GM12878 (cell line): ENCODE measurements at regions not wholly inside any gene's neighbourhood (a gene's known extent, or its start where the extent isn't known, plus 50 kb on each side); places are given as distances from the start of the nearest gene placed in this dataset.

Source experiments
- ATAC-seq: fragments of 200-7000 bp; cut with Tn5 transposase; 3 replicates; pipeline ENCODE4 v1.9.1; 2020; ENCODE audit warnings: mild to moderate bottlenecking, moderate library complexity
- BruUV-seq: library from RNA; stranded (reverse); fragments of 400-500 nt; replicated peaks from 2 replicates; lab custom pipeline; 2021; lab: Mats Ljungman, UMichigan
- CTCF ChIA-PET: fragments of 300-600 bp; sonication (Branson Sonifier 250); formaldehyde crosslinking; extraction: SDS; loops from one replicate; lab custom pipeline; 2021; ENCODE audit warnings: inconsistent platforms; lab: Yijun Ruan, JAX
- POLR2A ChIA-PET: fragments of 350-600 bp; formaldehyde crosslinking; extraction: SDS; loops from one replicate; lab custom pipeline; 2021; ENCODE audit warnings: inconsistent platforms; lab: Charles Lee
- RAD21 ChIA-PET: fragments of 300-600 bp; sonication (Branson Sonifier 250); formaldehyde crosslinking; loops from one replicate; lab custom pipeline; 2023; ENCODE audit warnings: antibody characterized with exemption; ENCODE audit not compliant: unreplicated experiment; lab: Charles Lee
- SMC1A ChIA-PET: fragments of 300-600 bp; sonication (Branson Sonifier 250); formaldehyde crosslinking; loops from one replicate; lab custom pipeline; 2023; ENCODE audit not compliant: unreplicated experiment, uncharacterized antibody; lab: Charles Lee
- DNase-seq: peaks from one replicate; pipeline ENCODE4 v3.0.0-alpha.2; 2011; ENCODE audit warnings: low read depth, low spot score
- FAIRE-seq: peaks from 3 replicates; lab custom pipeline; 2011; peaks lifted over from hg19 to GRCh38; lab: Jason Lieb, UNC
- H2AFZ ChIP-seq: 2 replicates; pipeline ENCODE4 v1.6.0; 2011; ENCODE audit warnings: low read depth, low read length, control low read depth; ENCODE audit not compliant: control insufficient read depth
- H3K27ac ChIP-seq: 2 replicates; pipeline ENCODE4 v1.5.1; 2011; ENCODE audit warnings: control low read depth; ENCODE audit not compliant: control insufficient read depth, insufficient read depth
- H3K27me3 ChIP-seq, 2 experiments: replicated peaks in 1 of 2; 2 replicates each; pipeline versions ENCODE4 v1.6.0 to v1.6.1; 2011; ENCODE audit warnings: low read length in 1 of 2; ENCODE audit not compliant: control insufficient read depth in 2 of 2, insufficient read depth in 2 of 2
- H3K36me3 ChIP-seq, 2 experiments: 2 replicates each; pipeline ENCODE4 v1.5.1; 2011; ENCODE audit warnings: low read length in 1 of 2; ENCODE audit not compliant: control insufficient read depth in 2 of 2, insufficient read depth in 2 of 2
- H3K4me1 ChIP-seq: 2 replicates; pipeline ENCODE4 v1.6.1; 2011; ENCODE audit warnings: mild to moderate bottlenecking, low read length, moderate library complexity, mixed read lengths; ENCODE audit not compliant: control insufficient read depth, insufficient read depth
- H3K4me2 ChIP-seq: 2 replicates; pipeline ENCODE4 v1.6.0; 2011; ENCODE audit warnings: control low read depth; ENCODE audit not compliant: control insufficient read depth, insufficient read depth
- H3K4me3 ChIP-seq: fragments of 200-600 bp; sonication (generic); 2 replicates; pipeline ENCODE4 v1.5.1; 2016
- H3K79me2 ChIP-seq: 2 replicates; pipeline ENCODE4 v1.6.0; 2011; ENCODE audit warnings: low read length; ENCODE audit not compliant: control insufficient read depth, insufficient read depth
- H3K9ac ChIP-seq: 2 replicates; pipeline ENCODE4 v1.8.0; 2011; ENCODE audit warnings: low read length, control low read depth, mixed read lengths; ENCODE audit not compliant: control insufficient read depth, insufficient read depth
- H3K9me3 ChIP-seq: replicated peaks from 3 replicates; pipeline ENCODE4 v1.5.1; 2011; ENCODE audit warnings: mild to moderate bottlenecking, low read length; ENCODE audit not compliant: control insufficient read depth, insufficient read depth
- H4K20me1 ChIP-seq: 2 replicates; pipeline ENCODE4 v1.6.0; 2011; ENCODE audit not compliant: control insufficient read depth, insufficient read depth
- CBX3 ChIP-seq: fragments of 200-600 bp; sonication (generic); IDR thresholded peaks from 2 replicates; pipeline ENCODE4 v1.6.1; 2016; ENCODE audit warnings: low read depth, borderline replicate concordance
- CBX5 ChIP-seq: sonication (generic); IDR thresholded peaks from 2 replicates; pipeline ENCODE4 v1.6.1; 2016; ENCODE audit warnings: low read depth, moderate library complexity, mild to moderate bottlenecking, inconsistent platforms
- CTCF ChIP-seq, 3 experiments: IDR thresholded peaks in 2 of 3; conservative IDR thresholded peaks in 1 of 3; 2 replicates each; pipeline ENCODE4 v1.5.1; 2011; ENCODE audit warnings: low read depth in 3 of 3, low read length in 3 of 3, mild to moderate bottlenecking in 3 of 3, control low read depth in 2 of 3, moderate library complexity in 2 of 3, inconsistent platforms in 1 of 3, mixed read lengths in 1 of 3; ENCODE audit not compliant: control insufficient read depth in 2 of 3, insufficient read depth in 1 of 3; ENCODE audit errors: extremely low read depth in 1 of 3
- MTA3 ChIP-seq: IDR thresholded peaks from 2 replicates; pipeline ENCODE4 v1.6.1; 2012; ENCODE audit warnings: low read length, inconsistent platforms, borderline replicate concordance
- NFIC ChIP-seq: IDR thresholded peaks from 2 replicates; pipeline ENCODE4 v1.6.1; 2012; ENCODE audit warnings: low read depth, mild to moderate bottlenecking, inconsistent platforms, low read length, moderate library complexity
- POU2F2 ChIP-seq: IDR thresholded peaks from 3 replicates; pipeline ENCODE4 v1.6.1; 2011; ENCODE audit warnings: low read depth, mild to moderate bottlenecking, low read length, borderline replicate concordance
- RB1 ChIP-seq: fragments of 450-650 bp; formaldehyde crosslinking; IDR thresholded peaks from 2 replicates; pipeline ENCODE4 v1.6.1; 2017; ENCODE audit warnings: mild to moderate bottlenecking, borderline replicate concordance
- REST ChIP-seq: IDR thresholded peaks from 2 replicates; pipeline ENCODE4 v1.6.1; 2012; ENCODE audit warnings: mild to moderate bottlenecking, low read depth, low read length
- USF2 ChIP-seq: IDR thresholded peaks from 2 replicates; pipeline ENCODE4 v1.6.1; 2011; ENCODE audit warnings: low read depth, low read length, improper control_type of control experiment, borderline replicate concordance
- ZNF384 ChIP-seq: IDR thresholded peaks from 2 replicates; pipeline ENCODE4 v1.6.1; 2012; ENCODE audit warnings: low read depth, mild to moderate bottlenecking, low read length, improper control_type of control experiment, borderline replicate concordance
- WGBS: methylation state at CpG from one replicate; pipeline ENCODE4 v1.1.6; 2016; ENCODE audit warnings: low lambda C conversion rate; ENCODE audit not compliant: insufficient replicate concordance, insufficient coverage; ENCODE audit errors: missing lambda C conversion rate; 5-methylcytosine and 5-hydroxymethylcytosine counted together
- in situ Hi-C: fragments of 300-500 bp; cut with MboI; formaldehyde crosslinking; loops from 9 replicates; pipeline ENCODE4 v1.14.3; 2018; ENCODE audit warnings: mixed read lengths
- intact Hi-C: fragments of 100-400 bp; cut with micrococcal nuclease; formaldehyde crosslinking; loops from one replicate; pipeline ENCODE4 v1.14.2; 2022; ENCODE audit not compliant: unreplicated experiment
- TF ChIP-seq, protein P1 (sequence below): fragments of 150-350 bp; IDR thresholded peaks from 2 replicates; pipeline ENCODE4 v1.6.1; 2014; ENCODE audit warnings: mild to moderate bottlenecking, low read depth, low read length
- TF ChIP-seq, protein P2 (sequence below): fragments of 450-650 bp; IDR thresholded peaks from 2 replicates; pipeline ENCODE4 v1.6.1; 2018; ENCODE audit warnings: mild to moderate bottlenecking, low read depth, moderate library complexity; ENCODE audit not compliant: partially characterized antibody

GRCh38 chr5:169507051-169507450 lies 76.5 kb upstream of the SPDL1 start:
- Histone ChIP-seq H3K4me2 (no peak overlapping the region), H3K36me3 (no peaks in the 10 kb centered on the region), H2AFZ (no peak overlapping the region), H3K4me1 (no peaks in the 10 kb centered on the region), H3K9me3 (no peaks in the 10 kb centered on the region), H3K4me3 (no peak overlapping the region), H3K27ac (no peak overlapping the region), H4K20me1 (no peaks in the 10 kb centered on the region), H3K79me2 (no peaks in the 10 kb centered on the region), H3K27me3 (no peaks in the 10 kb centered on the region; a peak in 1 of 4 replicates), H3K9ac (no peak overlapping the region)
- 20% methylated on average over 1 of the region's 1 CpG for WGBS
- in situ Hi-C loops: no loop called here
- POLR2A ChIA-PET: no interaction called here
- intact Hi-C loops: no loop called here
- no TSS peak for BruUV-seq
- TF ChIP-seq RB1 (no peak), NFIC (no peak), CTCF (IDR thresholded peaks at IDR 0.05 in 2 of 3, conservative IDR thresholded peaks at IDR 0.05 in 1 of 3; ENCODE audit: control insufficient read depth in 2 of 3, extremely low read depth in 1 of 3, insufficient read depth in 1 of 3, low read depth in 3 of 3, low read length in 3 of 3) (no peak), MTA3 (no peak), CBX5 (no peak), CBX3 (no peak), REST (no peak), USF2 (no peak), POU2F2 (no peak), ZNF384 (no peak)
- TF ChIP-seq, protein P1, sequence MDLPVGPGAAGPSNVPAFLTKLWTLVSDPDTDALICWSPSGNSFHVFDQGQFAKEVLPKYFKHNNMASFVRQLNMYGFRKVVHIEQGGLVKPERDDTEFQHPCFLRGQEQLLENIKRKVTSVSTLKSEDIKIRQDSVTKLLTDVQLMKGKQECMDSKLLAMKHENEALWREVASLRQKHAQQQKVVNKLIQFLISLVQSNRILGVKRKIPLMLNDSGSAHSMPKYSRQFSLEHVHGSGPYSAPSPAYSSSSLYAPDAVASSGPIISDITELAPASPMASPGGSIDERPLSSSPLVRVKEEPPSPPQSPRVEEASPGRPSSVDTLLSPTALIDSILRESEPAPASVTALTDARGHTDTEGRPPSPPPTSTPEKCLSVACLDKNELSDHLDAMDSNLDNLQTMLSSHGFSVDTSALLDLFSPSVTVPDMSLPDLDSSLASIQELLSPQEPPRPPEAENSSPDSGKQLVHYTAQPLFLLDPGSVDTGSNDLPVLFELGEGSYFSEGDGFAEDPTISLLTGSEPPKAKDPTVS: no peak
- TF ChIP-seq, protein P2, sequence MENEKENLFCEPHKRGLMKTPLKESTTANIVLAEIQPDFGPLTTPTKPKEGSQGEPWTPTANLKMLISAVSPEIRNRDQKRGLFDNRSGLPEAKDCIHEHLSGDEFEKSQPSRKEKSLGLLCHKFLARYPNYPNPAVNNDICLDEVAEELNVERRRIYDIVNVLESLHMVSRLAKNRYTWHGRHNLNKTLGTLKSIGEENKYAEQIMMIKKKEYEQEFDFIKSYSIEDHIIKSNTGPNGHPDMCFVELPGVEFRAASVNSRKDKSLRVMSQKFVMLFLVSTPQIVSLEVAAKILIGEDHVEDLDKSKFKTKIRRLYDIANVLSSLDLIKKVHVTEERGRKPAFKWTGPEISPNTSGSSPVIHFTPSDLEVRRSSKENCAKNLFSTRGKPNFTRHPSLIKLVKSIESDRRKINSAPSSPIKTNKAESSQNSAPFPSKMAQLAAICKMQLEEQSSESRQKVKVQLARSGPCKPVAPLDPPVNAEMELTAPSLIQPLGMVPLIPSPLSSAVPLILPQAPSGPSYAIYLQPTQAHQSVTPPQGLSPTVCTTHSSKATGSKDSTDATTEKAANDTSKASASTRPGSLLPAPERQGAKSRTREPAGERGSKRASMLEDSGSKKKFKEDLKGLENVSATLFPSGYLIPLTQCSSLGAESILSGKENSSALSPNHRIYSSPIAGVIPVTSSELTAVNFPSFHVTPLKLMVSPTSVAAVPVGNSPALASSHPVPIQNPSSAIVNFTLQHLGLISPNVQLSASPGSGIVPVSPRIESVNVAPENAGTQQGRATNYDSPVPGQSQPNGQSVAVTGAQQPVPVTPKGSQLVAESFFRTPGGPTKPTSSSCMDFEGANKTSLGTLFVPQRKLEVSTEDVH: no peak
- SMC1A ChIA-PET: no interaction called here
- ATAC-seq (no peak), FAIRE-seq (no peak), DNase-seq (no peak)
- CTCF ChIA-PET: no interaction called here
- RAD21 ChIA-PET: no interaction called here
